ENCODE measurements at regions not wholly inside any gene's neighbourhood (a gene's known extent, or its start where the extent isn't known, plus 50 kb on each side); places are given as distances from the start of the nearest gene placed in this dataset.
"Not testable (repeated sequence)": the region's sequence is repeated elsewhere in the genome, so short reads cannot be mapped to it uniquely, and the experiment has no call there.

DNA sequence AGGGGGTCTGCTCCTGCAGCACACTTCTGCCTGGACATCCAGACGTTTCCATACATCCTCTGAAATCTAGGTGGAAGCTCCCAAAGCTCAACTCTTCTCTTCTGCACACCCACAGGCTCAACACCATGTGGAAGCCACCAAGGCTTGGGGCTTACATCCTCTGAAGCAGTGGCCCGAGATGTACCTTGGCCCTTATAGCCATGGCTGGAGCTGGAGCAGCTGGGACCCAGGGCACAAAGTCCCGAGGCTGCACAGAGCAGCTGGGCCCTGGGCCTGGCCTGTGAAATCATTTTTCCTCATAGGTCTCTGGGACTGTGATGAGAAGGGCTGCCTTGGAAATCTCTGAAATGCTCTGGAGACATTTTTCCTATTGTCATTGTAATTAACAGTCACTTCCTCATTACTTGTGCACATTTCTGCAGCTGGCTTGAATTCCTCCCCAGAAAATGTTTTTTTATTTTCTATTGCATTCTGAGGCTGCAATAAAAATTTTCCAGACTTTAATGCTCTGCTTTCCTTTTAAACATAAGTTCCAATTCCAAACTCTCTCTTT lies 645.6 kb downstream of the RWDD3 start:
- ATAC-seq: no peak
- no peak overlapping the region for H3K27ac Mint-ChIP-seq

GRCh38 chr1:95888941-95889390 lies 655.0 kb downstream of the RWDD3 start:
- H3K36me3 Mint-ChIP-seq: no peaks in the 10 kb centered on the region
- no peak for ATAC-seq
- no peak for DNase-seq (ENCODE audit: low spot score in 2 of 2)
- H3K9me3 Mint-ChIP-seq: peaks cover 7 to 13% of the 10 kb centered on the region in 2 donors
- H3K27ac Mint-ChIP-seq: no peak overlapping the region

More for the DNA sequence above, 645.6 kb downstream of the RWDD3 start:
- Mint-ChIP-seq H3K36me3 (no peaks in the 10 kb centered on the region), H3K9me3 (peaks cover 10 to 19% of the 10 kb centered on the region in 2 donors)
- no peak for DNase-seq (ENCODE audit: low spot score in 2 of 2)

DNA sequence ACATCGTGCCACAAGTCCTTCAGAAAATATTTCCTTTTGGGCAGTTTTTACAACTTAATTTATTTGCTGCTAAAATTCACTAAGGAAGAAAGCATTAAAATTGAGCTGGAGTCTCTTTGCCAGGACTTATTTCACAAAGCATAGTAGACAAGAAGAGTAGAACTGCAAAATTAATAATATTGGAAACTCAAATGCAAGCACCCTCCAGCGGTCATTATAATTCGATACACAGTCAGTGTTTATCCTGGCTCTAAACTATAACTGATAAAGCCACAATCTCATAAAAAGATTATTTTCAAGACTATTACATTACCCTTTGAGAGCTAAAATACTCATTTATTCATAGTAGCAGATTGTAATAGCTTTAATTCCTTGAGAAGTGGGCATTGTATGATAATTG lies 655.4 kb downstream of the RWDD3 start:
- DNase-seq (ENCODE audit: low spot score in 2 of 2): no peak
- Mint-ChIP-seq H3K27ac (no peak overlapping the region), H3K36me3 (no peaks in the 10 kb centered on the region), H3K9me3 (peaks cover 7 to 13% of the 10 kb centered on the region in 2 donors)
- no peak for ATAC-seq

GRCh38 chr1:95893921-95894320 lies 659.9 kb downstream of the RWDD3 start:
- ATAC-seq (no peak), DNase-seq (ENCODE audit: low spot score in 2 of 2) (no peak)
- no peak overlapping the region for H3K27ac Mint-ChIP-seq
- no peaks in the 10 kb centered on the region for H3K36me3 Mint-ChIP-seq
- H3K9me3 Mint-ChIP-seq: peaks cover 5 to 13% of the 10 kb centered on the region in 2 donors

- Mint-ChIP-seq H3K9me3 (peaks cover 12 to 24% of the 10 kb centered on the region in 2 donors), H3K36me3 (no peaks in the 10 kb centered on the region), H3K27ac (no peak overlapping the region)
- ATAC-seq (no peak), DNase-seq (ENCODE audit: low spot score in 2 of 2) (no peak)
These were observed 669.0 kb downstream of the RWDD3 start for GRCh38 chr1:95903060-95903459.

DNA sequence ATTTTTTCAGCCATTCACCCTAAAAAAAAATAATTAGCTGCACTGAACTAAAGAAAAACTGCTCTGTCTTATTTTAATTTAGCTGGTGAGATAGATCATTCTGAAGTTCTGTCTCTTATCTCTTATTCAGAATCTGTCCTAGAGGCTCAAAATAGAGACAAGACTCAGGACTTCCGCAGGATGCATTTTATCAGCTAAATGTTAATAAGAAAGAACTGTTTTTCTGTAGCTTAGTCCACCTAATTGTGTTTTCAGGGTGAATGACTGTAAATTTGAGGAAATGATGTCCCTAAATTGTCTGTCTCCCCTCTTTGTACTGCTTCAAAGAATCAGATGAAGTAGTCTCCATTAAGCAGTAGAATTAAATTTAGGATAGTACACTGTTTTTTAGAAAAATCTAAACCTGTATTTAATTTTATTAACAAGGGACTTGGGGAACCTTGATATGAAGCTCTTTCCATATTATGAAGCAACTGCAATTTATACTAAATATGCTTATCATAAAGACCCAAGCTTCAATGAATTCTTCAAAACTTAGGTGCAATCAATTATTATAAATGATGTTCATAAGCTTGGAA lies 671.9 kb downstream of the RWDD3 start:
- DNase-seq (ENCODE audit: low spot score in 2 of 2) (no peak), ATAC-seq (no peak)
- no peaks in the 10 kb centered on the region for H3K36me3 Mint-ChIP-seq
- H3K27ac Mint-ChIP-seq: no peak overlapping the region
- peaks cover 12 to 20% of the 10 kb centered on the region in 2 donors for H3K9me3 Mint-ChIP-seq

DNA sequence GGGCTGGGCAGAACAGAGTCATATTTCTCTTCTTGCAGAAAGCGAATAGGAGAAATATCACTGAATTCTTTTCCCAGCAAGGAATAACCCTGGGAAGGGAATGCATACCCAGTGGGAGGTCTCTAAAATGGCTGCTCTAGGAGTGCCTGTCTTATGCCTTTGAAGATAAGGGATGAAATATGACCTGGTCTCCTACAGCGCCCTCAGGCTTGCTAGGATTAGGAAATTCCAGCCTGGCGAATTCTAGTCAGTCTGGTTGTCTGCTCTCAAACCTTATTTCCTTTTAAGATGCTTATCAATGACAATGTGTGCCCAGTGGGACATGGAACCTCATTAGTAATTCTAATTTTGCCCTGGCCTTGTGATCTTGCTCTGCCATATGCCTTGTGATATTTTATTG lies 677.7 kb downstream of the RWDD3 start:
- not testable (repeated sequence) for ATAC-seq; DNase-seq (ENCODE audit: low spot score in 2 of 2); H3K27ac Mint-ChIP-seq; H3K36me3 Mint-ChIP-seq
- peaks cover 16 to 21% of the 10 kb centered on the region in 2 donors for H3K9me3 Mint-ChIP-seq

- ATAC-seq: no peak
- DNase-seq (ENCODE audit: low spot score in 2 of 2): no peak
- H3K27ac Mint-ChIP-seq: no peak overlapping the region
- H3K36me3 Mint-ChIP-seq: peaks cover 0 to 4% of the 10 kb centered on the region in 2 donors
- H3K9me3 Mint-ChIP-seq: peaks cover 13 to 15% of the 10 kb centered on the region in 2 donors
These were observed 682.6 kb downstream of the RWDD3 start for GRCh38 chr1:95916616-95917015.

DNA sequence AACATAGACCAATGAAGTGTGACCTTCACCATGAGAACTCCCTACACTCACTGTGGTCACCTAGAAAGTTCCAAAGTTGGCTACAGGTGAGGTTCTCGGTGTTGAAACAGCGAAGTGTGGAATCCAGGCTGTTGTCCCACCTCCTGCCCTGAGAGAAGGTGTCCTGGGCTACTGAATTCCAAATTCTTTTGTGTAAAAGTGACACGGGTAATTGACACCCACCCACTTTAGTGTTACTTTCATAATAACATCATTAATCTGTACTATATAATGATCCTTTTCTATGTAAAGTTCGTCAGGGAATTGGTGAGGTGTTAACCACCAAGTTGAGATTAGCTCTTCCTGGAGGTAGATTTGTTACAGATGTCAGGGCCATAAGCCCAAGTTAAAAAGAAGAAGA lies 690.7 kb downstream of the RWDD3 start:
- DNase-seq (ENCODE audit: low spot score in 2 of 2) (no peak), ATAC-seq (no peak)
- Mint-ChIP-seq H3K9me3 (peaks cover 0 to 11% of the 10 kb centered on the region in 2 donors), H3K27ac (no peak overlapping the region), H3K36me3 (no peaks in the 10 kb centered on the region)

DNA sequence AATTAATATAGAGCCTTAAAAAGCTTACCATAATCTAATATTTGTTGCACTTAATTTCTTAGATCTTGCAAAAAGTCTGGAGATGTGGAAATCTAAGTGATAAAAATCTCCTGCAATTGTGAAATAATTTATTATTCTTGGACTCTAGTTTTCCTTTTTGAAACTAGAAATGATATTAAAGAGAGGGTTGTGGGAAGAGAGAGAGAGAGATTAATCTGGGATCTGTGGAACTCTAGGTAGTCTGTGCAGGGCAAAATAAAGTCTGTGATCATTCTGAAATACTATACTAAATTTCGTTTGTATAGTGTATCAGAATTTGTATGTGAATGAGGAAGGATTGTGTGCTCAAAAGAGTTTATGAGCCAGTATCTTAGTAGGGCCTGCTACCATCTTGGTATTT lies 692.3 kb downstream of the RWDD3 start:
- peaks cover 0 to 13% of the 10 kb centered on the region in 2 donors for H3K9me3 Mint-ChIP-seq
- DNase-seq (ENCODE audit: low spot score in 2 of 2) (no peak), ATAC-seq (no peak)
- H3K36me3 Mint-ChIP-seq: no peaks in the 10 kb centered on the region
- H3K27ac Mint-ChIP-seq: no peak overlapping the region

DNA sequence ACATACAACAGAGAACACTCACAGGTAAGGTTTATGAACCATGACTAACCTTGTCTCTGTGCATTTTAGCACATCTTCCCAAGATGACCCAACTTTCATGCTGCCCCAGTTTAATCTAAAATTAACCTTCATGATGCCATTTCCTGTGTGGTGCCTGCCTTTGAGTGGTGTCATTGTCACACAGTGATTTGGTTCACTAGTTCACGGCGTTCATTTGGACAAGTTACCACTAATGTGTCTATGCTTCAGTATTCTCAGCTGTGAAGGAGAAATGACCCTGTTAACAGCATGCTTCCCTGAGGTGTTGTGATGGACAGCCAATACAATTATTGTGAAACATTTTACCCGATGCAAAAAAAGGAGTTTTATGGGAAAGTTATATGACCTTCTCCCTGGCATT lies 693.1 kb downstream of the RWDD3 start:
- Mint-ChIP-seq H3K9me3 (peaks cover 4 to 14% of the 10 kb centered on the region in 2 donors), H3K36me3 (no peaks in the 10 kb centered on the region), H3K27ac (no peak overlapping the region)
- ATAC-seq (no peak), DNase-seq (ENCODE audit: low spot score in 2 of 2) (no peak)

DNA sequence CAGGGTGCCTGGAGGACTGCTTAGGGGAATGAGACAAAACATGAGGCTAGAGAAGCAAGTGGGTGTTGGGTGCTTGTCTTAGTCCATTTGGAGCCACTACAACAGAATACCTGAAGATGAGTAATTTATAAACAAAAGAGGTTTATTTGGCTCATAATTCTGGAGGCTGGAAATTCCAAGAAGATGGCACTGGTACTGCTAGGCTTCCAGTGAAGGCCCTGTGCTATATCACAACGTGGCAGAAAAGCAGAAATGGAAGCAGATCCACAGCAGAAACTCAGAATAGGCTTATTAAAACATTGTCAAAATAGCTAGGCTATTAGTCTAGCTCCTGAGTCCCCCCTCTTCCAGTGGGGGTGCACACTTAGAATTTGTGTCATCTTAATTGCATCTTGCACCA lies 701.7 kb downstream of the RWDD3 start:
- ATAC-seq: no peak

DNA sequence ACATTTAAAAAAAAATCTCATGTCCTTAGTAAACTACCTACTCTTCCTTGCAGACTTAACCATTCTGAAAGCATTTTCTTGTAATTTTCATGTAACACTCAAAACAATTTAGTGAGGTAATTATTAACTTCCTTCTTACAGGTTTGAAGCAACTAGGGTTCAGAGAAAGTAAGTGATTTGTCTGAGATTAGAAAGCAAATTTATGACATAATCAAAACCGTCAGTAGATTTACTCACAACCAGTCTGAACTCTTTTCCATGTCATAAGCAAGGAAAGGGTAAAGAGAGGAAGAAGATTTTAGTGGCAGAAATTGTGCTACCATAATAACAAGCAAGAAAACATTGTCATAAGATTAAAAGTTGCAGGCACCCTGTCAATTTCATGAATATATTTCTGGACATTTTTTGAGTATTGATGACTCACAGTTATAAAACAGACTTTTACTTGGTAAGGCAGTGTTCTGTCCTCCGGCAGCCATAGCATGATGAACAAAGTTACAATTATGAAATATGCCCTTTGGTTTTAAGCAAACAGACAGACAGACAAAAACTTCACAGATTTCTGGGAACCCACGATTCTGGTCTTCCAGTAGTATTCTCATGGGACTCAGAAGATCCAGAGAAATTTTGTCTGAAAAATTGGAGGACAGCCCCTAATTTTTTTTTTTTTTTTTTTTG lies 707.2 kb downstream of the RWDD3 start:
- Mint-ChIP-seq H3K36me3 (no peaks in the 10 kb centered on the region), H3K27ac (no peak overlapping the region), H3K9me3 (no peaks in the 10 kb centered on the region)
- ATAC-seq (no peak), DNase-seq (ENCODE audit: low spot score in 2 of 2) (no peak)

More for the DNA sequence above, 701.7 kb downstream of the RWDD3 start:
- no peak overlapping the region for H3K27ac Mint-ChIP-seq
- H3K36me3 Mint-ChIP-seq: no peaks in the 10 kb centered on the region
- DNase-seq (ENCODE audit: low spot score in 2 of 2): no peak
- peaks cover 4 to 14% of the 10 kb centered on the region in 2 donors for H3K9me3 Mint-ChIP-seq

GRCh38 chr1:95948023-95948422 lies 714.0 kb downstream of the RWDD3 start:
- no peak for ATAC-seq

DNA sequence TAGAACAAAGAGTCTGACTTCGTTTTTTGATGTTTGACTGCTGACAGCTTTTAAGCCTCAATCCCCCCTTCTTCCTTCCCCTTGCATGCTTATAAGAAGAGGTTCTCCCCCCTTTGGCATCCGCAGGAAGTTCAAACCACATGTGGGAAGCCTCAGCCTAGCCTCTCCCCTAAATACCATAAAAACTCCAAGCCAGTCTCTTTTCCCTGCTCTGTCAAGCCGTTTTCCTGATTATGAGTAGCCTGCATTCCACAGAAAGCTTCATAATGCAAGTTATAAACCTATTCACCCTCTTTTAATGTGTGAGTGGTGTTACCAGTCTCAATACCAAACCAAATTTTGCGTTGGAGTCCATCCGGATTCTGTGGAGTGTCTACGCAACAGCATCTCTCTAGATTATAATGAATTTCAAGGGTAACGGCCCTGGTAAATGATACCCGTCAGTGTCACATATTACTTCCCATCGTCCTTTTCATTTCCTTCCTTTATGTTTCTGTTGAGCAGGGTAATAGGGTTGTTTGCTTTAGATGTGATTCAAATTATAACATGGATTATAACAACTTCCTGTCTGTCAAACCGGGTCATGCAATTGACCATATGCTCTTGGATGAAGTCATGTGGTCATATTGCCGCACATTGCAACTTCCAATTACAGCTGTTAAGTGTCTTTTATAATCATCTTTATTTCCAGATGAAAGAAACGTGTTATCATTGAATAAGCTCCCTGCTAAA lies 717.5 kb downstream of the RWDD3 start:
- DNase-seq (ENCODE audit: low spot score in 2 of 2) (no peak), ATAC-seq (no peak)
- Mint-ChIP-seq H3K9me3 (peaks cover 4 to 5% of the 10 kb centered on the region in 2 donors), H3K27ac (no peak overlapping the region), H3K36me3 (no peaks in the 10 kb centered on the region)

More at GRCh38 chr1:95948023-95948422, 714.0 kb downstream of the RWDD3 start:
- Mint-ChIP-seq H3K36me3 (no peaks in the 10 kb centered on the region), H3K27ac (no peak overlapping the region), H3K9me3 (no peaks in the 10 kb centered on the region)
- DNase-seq (ENCODE audit: low spot score in 2 of 2): no peak

DNA sequence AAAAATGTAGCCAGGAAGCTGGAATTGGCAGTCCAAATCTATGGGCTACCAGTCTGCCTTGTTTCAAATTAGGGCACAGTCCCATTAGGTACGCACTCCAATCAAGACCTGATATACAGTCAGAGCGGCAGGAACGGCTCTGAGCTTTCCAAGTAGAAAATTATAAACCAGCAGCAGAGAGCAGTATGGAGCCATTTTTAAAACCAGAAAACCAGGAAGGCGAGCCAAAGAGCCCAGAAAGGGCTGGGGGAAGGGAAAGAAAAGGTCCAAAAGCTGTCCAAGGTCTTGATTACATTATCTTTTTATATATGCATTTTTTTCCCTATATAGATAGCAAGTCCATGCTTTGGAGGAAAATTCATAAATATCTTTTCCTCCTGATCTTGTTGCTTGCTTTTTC lies 719.0 kb downstream of the RWDD3 start:
- DNase-seq (ENCODE audit: low spot score in 2 of 2): no peak
- H3K36me3 Mint-ChIP-seq: no peaks in the 10 kb centered on the region
- ATAC-seq: no peak
- H3K9me3 Mint-ChIP-seq: peaks cover 8% of the 10 kb centered on the region in 2 donors
- H3K27ac Mint-ChIP-seq: no peak overlapping the region

DNA sequence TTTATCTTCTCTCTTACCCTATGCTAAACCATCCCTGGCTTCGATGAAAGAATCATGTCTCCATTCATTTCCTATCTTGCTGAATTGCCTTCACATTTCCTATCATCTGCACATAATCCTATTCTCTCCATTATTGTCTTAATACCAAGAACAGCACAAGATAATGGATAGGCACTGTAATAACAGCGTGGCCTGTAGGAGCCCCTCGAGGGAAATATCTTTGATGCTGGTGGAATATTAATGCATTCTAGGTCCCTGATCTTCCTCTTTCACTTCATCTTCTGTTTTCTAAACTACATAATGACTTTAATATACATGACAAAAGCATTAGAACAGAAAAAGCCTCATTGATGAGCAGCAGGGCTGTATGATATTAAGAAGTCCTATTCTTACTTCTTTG lies 720.6 kb downstream of the RWDD3 start:
- ATAC-seq (no peak), DNase-seq (ENCODE audit: low spot score in 2 of 2) (no peak)
- Mint-ChIP-seq H3K9me3 (peaks cover 8 to 13% of the 10 kb centered on the region in 2 donors), H3K27ac (no peak overlapping the region), H3K36me3 (no peaks in the 10 kb centered on the region)

All from activated naive CD4-positive, alpha-beta T cell treated with anti-CD3 and anti-CD28 coated beads, Interleukin-2, amount 50 U/mL, for 72 hours (primary cell).